ENCODE measurements at regions not wholly inside any gene's neighbourhood (a gene's known extent, or its start where the extent isn't known, plus 50 kb on each side); places are given as distances from the start of the nearest gene placed in this dataset.

DNA sequence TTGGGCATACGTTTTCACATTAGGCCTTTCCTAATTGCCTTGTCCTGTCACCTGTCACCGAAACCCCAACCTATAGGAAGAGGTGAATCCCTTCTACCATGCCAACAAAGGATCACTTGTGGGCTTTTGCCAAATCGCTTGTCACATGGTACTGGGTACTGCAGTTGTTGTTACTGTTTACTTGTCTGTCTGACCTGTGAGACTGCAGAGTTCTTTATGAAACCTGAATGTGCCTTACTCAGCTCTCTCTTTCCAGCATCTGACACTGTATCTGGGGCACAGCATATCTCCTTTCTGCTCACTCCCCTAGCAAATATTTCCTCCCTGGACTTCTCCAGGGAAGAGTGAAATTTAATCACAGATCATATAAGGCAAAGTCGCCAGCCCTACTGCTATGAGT is 1272.4 kb downstream of the CDH8 start:
- H3K27ac ChIP-seq = no peak overlapping the region
- no peaks in the 10 kb centered on the region for H3K36me3 ChIP-seq
- no peak for ATAC-seq (ENCODE audit: low FRiP score in 2 of 2)
- H3K9me3 ChIP-seq = no peaks in the 10 kb centered on the region
- H3K27me3 ChIP-seq = no peaks in the 10 kb centered on the region
- TF ChIP-seq EP300 (IDR thresholded peaks at IDR 0.05) (no peak), POLR2AphosphoS5 (IDR thresholded peaks at IDR 0.05) (no peak), POLR2A (IDR thresholded peaks at IDR 0.05) (no peak)
- TF ChIP-seq, protein P1, sequence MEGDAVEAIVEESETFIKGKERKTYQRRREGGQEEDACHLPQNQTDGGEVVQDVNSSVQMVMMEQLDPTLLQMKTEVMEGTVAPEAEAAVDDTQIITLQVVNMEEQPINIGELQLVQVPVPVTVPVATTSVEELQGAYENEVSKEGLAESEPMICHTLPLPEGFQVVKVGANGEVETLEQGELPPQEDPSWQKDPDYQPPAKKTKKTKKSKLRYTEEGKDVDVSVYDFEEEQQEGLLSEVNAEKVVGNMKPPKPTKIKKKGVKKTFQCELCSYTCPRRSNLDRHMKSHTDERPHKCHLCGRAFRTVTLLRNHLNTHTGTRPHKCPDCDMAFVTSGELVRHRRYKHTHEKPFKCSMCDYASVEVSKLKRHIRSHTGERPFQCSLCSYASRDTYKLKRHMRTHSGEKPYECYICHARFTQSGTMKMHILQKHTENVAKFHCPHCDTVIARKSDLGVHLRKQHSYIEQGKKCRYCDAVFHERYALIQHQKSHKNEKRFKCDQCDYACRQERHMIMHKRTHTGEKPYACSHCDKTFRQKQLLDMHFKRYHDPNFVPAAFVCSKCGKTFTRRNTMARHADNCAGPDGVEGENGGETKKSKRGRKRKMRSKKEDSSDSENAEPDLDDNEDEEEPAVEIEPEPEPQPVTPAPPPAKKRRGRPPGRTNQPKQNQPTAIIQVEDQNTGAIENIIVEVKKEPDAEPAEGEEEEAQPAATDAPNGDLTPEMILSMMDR (IDR thresholded peaks at IDR 0.05) = no peak
- H3K4me3 ChIP-seq = no peak overlapping the region
- no peaks in the 10 kb centered on the region for H3K4me1 ChIP-seq
- DNase-seq = no peak
- 82 to 83% methylated on average over 4 of the region's 4 CpGs for WGBS, 2 donors

DNA sequence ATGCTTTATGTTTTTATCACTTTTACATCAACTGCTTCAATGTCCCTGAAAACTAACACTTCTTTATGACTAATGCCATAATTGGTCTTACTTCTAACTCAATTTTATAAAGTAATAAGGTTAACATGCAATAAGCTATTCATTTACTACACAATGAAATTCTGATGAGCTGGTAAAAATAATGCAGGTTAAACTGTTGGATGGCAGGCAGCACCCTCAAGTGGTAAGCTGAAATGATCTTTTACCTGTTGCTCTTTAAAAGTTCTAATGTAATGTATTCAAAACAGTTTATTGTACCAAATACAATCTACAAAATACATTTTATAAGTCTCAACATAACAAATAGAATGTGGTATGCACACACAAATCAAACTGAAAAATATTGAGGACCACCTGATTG is 1280.3 kb downstream of the CDH8 start:
- TF ChIP-seq EP300 (IDR thresholded peaks at IDR 0.05) = no peak
- TF ChIP-seq, protein P1 (IDR thresholded peaks at IDR 0.05) = no peak
- TF ChIP-seq POLR2AphosphoS5 (IDR thresholded peaks at IDR 0.05) = no peak
- no peak for TF ChIP-seq POLR2A (IDR thresholded peaks at IDR 0.05)
- DNase-seq = no peak

DNA sequence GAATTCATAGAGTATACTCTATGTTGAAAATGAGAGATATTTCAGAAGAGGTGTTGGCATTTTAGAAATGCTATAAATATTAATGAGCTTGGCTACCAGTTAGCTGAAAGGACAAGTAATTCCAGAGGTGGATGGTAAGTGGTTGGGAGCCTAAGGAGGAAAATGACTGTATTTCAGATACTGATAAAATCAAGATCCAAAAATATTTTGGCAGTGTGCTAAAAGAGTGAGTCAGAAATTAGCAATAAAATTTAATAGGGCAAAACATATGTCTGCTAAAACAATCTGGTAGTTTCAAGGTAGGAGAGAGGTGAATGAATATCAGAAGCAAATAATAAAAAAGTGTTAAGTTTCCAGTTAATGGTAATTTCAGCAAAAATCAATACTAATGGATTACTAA is 1287.9 kb downstream of the CDH8 start:
- TF ChIP-seq, protein P1 (IDR thresholded peaks at IDR 0.05) = no peak
- TF ChIP-seq POLR2A (IDR thresholded peaks at IDR 0.05) (no peak), POLR2AphosphoS5 (IDR thresholded peaks at IDR 0.05) (no peak), EP300 (IDR thresholded peaks at IDR 0.05) (no peak)

More for the DNA sequence above, 1280.3 kb downstream of the CDH8 start:
- Histone ChIP-seq H3K4me3 (no peak overlapping the region), H3K27ac (no peak overlapping the region), H3K4me1 (no peaks in the 10 kb centered on the region), H3K36me3 (no peaks in the 10 kb centered on the region), H3K27me3 (no peaks in the 10 kb centered on the region), H3K9me3 (no peaks in the 10 kb centered on the region)
- ATAC-seq (ENCODE audit: low FRiP score in 2 of 2) = no peak

DNA sequence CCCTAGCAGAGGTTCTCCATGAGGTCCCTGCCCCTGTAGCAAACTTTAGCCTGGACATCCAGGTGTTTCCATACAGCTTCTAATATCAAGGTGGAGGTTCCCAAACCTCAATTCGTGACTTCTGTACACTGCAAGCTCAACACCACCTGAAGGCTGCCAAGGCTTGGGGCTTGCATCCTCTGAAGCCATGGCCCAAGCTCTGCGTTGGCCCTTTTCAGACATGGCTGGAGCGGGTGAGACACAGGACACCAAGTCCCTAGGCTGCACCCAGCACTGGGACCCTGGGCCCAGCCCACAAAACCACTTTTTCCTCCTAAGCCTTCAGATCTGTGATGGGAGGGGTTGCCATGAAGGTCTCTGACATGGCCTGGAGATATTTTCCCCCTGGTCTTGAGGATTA is 1292.0 kb downstream of the CDH8 start:
- Histone ChIP-seq H3K36me3 (no peaks in the 10 kb centered on the region), H3K27ac (no peak overlapping the region), H3K27me3 (no peaks in the 10 kb centered on the region), H3K4me3 (no peak overlapping the region), H3K4me1 (no peaks in the 10 kb centered on the region), H3K9me3 (no peaks in the 10 kb centered on the region)
- TF ChIP-seq EP300 (IDR thresholded peaks at IDR 0.05) (no peak), POLR2AphosphoS5 (IDR thresholded peaks at IDR 0.05) (no peak), POLR2A (IDR thresholded peaks at IDR 0.05) (no peak)
- TF ChIP-seq, protein P1 (IDR thresholded peaks at IDR 0.05) = no peak
- 90 to 100% methylated on average over 3 of the region's 3 CpGs for WGBS, 2 donors
- ATAC-seq (ENCODE audit: low FRiP score in 2 of 2) (no peak), DNase-seq (no peak)

More for the DNA sequence above, 1287.9 kb downstream of the CDH8 start:
- Histone ChIP-seq H3K4me1 (no peaks in the 10 kb centered on the region), H3K9me3 (no peaks in the 10 kb centered on the region), H3K27ac (no peak overlapping the region), H3K27me3 (no peaks in the 10 kb centered on the region), H3K36me3 (no peaks in the 10 kb centered on the region), H3K4me3 (no peak overlapping the region)
- ATAC-seq (ENCODE audit: low FRiP score in 2 of 2) (no peak), DNase-seq (no peak)

DNA sequence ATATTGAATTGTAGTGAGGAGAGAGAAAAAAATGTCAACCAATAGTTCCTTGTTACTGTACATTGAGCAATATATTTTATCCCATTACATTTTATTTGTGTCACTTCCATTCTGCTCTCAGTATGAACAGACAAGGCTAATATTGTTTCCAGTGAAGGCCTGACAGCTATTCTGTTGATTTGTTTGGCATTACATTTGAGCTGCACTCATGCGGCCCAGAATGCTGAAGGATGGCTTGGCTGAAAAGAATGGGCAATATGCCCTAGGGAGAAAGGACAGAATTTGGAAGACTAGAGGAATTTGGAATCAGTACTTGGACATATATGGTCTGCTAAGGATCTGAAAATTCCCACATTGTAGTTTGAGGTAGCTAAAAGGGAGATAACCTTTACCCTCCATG is 1294.4 kb downstream of the CDH8 start:
- H3K27ac ChIP-seq = no peak overlapping the region
- no peaks in the 10 kb centered on the region for H3K36me3 ChIP-seq
- DNase-seq (no peak), ATAC-seq (ENCODE audit: low FRiP score in 2 of 2) (no peak)
- TF ChIP-seq POLR2A (IDR thresholded peaks at IDR 0.05) (no peak), POLR2AphosphoS5 (IDR thresholded peaks at IDR 0.05) (no peak), EP300 (IDR thresholded peaks at IDR 0.05) (no peak)
- TF ChIP-seq, protein P1 (IDR thresholded peaks at IDR 0.05) = no peak
- H3K4me3 ChIP-seq = no peak overlapping the region
- H3K9me3 ChIP-seq = no peaks in the 10 kb centered on the region
- WGBS, 2 donors = 70 to 87% methylated on average over 1 of the region's 1 CpG
- no peaks in the 10 kb centered on the region for H3K4me1 ChIP-seq
- no peaks in the 10 kb centered on the region for H3K27me3 ChIP-seq

All from upper lobe of left lung (tissue), 6 donors.